ENCODE measurements at regions not wholly inside any gene's neighbourhood (a gene's known extent, or its start where the extent isn't known, plus 50 kb on each side); places are given as distances from the start of the nearest gene placed in this dataset.

DNA sequence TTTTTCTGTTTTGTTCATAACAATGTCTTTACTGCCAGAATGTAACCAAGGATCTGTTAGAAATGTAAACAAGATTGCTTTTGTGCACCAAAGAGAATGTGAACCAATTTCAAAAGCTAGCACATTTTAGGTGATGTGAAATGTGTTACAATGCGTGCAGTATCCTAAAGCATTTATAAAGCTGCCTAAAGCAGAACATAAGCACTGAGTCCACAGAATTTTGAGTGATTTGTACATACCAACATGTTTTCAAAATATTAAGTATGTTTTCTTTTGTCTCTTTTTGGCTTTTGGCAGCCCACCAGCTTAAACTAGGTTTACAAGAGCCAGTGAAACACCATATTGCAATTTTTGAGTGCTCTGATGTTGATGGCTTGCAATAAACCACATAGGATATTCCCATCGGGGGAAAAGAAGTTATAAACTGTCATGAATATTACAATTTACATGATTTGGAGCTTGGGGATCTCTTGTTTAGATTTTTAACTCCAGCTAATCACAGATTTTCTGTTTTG lies 364.0 kb downstream of the ZIC1 start:
- TF ChIP-seq, protein P1, sequence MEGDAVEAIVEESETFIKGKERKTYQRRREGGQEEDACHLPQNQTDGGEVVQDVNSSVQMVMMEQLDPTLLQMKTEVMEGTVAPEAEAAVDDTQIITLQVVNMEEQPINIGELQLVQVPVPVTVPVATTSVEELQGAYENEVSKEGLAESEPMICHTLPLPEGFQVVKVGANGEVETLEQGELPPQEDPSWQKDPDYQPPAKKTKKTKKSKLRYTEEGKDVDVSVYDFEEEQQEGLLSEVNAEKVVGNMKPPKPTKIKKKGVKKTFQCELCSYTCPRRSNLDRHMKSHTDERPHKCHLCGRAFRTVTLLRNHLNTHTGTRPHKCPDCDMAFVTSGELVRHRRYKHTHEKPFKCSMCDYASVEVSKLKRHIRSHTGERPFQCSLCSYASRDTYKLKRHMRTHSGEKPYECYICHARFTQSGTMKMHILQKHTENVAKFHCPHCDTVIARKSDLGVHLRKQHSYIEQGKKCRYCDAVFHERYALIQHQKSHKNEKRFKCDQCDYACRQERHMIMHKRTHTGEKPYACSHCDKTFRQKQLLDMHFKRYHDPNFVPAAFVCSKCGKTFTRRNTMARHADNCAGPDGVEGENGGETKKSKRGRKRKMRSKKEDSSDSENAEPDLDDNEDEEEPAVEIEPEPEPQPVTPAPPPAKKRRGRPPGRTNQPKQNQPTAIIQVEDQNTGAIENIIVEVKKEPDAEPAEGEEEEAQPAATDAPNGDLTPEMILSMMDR (IDR thresholded peaks at IDR 0.05): no peak
- no peak for TF ChIP-seq POLR2A (IDR thresholded peaks at IDR 0.05)
- TF ChIP-seq POLR2AphosphoS5 (IDR thresholded peaks at IDR 0.05; ENCODE audit: insufficient read depth in 1 of 2, low read depth in 1 of 2): no peak
